ENCODE measurements at regions not wholly inside any gene's neighbourhood (a gene's known extent, or its start where the extent isn't known, plus 50 kb on each side); places are given as distances from the start of the nearest gene placed in this dataset.

DNA sequence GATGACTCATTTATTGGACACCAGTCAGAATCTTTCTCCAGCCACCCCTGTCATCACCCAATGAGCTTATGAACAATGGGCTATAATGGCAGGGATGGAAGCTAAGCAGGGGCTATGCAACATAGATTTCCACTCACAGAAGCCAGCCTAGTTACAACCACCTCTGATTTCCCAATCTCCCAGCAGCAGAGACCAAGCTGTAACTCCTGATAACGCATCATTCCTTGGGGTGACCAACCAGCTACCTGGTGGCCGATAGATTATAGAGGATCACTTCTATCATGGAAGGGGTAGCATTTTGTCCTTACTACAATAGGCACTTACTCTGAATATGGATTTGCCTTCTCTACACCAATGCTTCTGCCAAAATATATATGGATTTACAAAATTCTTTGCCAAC lies 302.3 kb upstream of the ATXN7L3B start:
- TF ChIP-seq, protein P1, sequence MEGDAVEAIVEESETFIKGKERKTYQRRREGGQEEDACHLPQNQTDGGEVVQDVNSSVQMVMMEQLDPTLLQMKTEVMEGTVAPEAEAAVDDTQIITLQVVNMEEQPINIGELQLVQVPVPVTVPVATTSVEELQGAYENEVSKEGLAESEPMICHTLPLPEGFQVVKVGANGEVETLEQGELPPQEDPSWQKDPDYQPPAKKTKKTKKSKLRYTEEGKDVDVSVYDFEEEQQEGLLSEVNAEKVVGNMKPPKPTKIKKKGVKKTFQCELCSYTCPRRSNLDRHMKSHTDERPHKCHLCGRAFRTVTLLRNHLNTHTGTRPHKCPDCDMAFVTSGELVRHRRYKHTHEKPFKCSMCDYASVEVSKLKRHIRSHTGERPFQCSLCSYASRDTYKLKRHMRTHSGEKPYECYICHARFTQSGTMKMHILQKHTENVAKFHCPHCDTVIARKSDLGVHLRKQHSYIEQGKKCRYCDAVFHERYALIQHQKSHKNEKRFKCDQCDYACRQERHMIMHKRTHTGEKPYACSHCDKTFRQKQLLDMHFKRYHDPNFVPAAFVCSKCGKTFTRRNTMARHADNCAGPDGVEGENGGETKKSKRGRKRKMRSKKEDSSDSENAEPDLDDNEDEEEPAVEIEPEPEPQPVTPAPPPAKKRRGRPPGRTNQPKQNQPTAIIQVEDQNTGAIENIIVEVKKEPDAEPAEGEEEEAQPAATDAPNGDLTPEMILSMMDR (IDR thresholded peaks at IDR 0.05): no peak
- TF ChIP-seq POLR2A (IDR thresholded peaks at IDR 0.05): no peak
